ENCODE measurements at regions not wholly inside any gene's neighbourhood (a gene's known extent, or its start where the extent isn't known, plus 50 kb on each side); places are given as distances from the start of the nearest gene placed in this dataset.
"Not testable (repeated sequence)": the region's sequence is repeated elsewhere in the genome, so short reads cannot be mapped to it uniquely, and the experiment has no call there.

DNA sequence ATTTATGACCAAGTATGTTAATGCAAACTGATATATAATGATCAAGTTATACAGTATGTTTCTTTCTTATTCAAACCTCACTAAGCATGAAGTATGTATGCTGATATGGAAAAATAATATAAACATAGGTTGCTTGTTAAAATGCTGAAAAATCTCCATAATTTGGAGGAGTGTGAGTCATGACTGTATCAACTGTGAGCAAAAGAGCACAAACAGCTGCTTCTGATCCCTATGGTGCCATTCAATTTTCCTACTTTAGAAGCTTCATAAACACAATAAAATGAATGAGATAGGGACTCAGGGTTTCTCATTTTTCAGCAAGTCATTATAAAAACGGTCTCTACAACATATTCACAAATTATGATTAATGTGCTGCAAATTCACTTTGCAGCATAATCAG, 129.9 kb upstream of the TFPI start:
- no peak for DNase-seq (ENCODE audit: low read depth)

DNA sequence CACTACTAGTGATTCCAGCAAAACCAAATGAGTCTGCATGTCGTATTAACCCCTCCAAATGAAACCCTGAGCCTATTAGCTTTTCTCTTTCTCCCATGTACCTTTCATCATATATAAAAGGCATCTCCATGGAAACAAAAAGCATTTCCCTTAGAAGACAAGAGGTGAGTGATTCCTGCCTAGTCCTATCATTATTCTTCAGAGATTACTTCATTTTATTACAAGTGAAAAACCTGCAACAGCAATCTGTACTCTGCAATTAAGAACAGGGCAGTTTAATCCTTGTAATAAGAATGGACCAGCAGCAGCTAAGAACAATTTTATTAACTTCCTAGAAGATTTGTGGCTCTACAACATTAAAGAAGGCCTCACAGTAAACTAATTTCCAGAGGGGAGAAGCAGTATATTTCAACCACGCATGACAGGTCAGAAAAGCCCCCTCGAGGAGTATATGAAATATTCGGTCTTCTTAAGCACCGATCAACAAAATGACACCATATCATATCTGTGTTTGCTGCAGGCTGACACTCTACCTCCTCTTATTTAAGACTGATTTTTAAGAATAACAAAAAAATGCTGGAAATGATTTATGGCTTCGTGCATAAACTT, 132.3 kb upstream of the TFPI start:
- DNase-seq (ENCODE audit: low read depth) = no peak

DNA sequence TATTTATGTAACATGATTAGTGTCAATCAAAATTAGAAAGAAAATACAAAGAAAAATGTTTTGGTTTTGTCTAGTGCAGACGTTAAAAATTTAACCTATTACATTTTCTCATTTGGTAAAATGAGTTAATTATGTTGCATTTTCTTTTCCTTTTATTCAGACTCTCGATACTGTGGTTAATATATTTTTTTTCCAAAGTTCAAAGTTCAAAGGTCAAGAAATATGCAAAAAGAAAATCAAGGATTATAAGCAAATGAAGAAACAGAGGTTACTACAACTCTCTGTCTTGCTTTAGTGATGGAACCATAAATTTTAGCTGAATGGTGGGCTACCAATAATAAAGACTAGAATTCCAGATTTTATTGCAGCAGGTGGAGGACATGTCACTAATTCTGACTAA, 133.3 kb upstream of the TFPI start:
- no peak for DNase-seq (ENCODE audit: low read depth)

DNA sequence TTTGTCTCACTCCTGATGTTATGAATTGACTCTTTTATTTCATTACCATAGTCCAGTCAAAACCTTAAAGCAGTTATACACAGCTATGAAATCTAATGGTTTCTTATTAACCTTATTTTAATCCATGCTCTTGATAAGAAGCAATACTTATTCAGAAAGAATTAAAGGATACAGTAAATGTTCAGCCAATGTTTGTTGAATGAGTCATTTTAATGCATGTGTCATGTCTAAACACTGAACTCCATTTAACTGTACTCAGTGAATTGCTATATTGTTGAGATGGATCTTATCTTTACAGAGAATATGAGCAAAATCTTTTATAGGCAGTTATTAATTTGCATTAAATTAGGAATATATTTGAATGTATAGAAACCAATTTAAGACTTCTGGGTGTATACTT, 135.1 kb upstream of the TFPI start:
- DNase-seq (ENCODE audit: low read depth) = peak; percentile 73

DNA sequence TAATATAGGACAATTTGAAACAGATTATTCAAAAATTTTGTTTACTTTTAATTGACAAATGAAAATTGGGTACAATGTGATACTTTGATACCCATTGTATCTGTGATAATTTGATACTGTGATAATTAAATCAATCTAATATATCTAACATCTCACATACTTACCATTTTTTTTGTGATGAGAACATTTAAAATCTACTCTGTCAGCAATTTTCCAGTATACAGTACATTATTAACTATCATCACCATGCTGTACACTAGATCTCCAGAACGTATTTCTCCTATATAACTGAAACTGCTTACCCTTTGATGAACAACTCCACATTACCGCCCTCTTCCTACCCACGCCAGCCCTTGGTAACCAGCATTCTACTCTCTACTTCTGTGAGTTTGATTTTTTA, 139.7 kb upstream of the TFPI start:
- DNase-seq (ENCODE audit: low read depth) = no peak

DNA sequence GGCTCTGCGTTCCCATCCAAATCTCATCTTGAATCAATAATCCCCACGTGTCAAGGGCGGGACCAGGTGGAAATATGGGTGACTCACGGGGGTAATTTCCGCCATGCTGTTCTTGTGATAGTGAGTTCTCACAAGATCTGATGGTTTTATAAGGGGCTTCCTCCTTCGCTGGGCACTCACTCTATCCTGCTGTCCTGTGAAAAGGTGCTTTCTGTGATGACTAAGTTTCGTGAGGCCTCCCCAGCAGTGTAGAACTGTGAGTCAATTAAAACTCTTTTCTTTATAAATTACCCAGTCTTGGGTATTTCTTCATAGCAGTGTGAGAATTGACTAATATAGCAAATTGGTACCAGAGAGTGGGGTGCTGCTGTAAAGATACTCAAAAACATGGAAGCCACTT, 142.4 kb upstream of the TFPI start:
- not testable (repeated sequence) for DNase-seq (ENCODE audit: low read depth)

DNA sequence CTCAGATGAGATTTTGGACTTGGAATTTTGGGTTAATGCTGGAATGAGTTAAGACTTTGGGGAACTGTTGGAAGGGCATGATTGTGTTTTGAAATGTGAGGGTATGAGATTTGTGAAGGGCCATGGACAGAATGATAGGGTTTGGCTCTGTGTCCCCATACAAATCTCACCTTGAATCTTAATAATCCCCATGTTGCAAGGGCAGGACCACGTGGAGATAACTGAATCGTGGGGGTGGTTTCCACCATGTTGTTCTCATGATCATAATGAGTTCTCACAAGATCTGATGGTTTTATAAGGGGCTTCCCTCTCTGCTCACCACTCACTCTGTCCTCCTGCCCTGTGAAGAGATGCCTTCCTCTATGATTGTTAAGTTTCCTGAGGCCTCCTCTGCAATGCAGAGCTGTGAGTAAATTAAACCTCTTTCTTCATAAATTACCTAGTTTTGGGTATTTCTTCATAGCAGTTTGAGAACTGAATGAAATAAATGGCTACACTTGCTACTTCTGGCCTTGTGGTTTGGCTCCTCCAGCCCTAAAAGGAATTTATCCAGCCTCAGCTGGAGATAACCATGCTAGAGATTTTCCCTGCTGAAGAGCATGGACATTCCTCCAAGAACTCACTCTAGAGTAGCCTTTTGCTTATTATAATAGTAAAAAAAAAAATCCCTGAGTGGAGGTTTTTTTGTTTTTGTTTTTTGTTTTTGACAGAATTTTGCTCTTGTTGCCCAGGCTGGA, 144.3 kb upstream of the TFPI start:
- DNase-seq (ENCODE audit: low read depth) = no peak

DNA sequence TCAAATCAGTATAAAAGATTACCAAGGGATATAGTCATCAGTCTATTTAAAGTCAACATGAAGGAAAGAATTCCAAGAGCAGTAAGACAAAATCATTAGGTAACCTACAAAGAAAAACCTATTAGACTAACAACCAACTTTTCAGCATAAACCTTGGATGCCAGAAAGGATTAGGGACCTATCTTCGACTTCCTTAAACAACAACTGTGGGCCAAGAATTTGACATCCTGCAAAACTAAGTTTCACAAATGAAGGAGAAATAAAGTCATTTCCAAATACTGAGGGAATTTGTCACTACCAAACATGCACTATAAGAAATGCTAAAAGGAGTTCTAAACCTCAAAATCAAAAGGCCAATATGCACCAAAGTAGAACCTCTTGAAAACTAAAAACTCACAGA, 147.9 kb upstream of the TFPI start:
- DNase-seq (ENCODE audit: low read depth) = no peak

DNA sequence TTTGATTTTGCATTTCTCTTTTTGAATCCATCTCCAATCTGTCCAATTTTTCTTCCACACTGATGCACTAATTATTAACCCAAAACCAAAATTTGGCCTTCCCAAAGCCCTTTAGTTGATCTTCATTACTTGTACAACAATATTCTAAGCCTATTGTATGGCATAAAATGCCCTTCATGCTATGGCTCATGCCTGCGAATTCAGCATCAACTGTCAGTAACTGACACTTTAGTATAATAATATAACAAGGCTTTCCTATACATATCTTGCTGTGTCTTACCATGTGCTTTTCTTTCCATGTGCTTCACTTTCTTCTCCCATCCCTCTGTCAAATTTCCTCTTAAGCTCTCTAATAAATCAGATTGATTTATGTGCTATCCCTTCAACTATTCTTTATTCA, 154.0 kb upstream of the TFPI start:
- no peak for DNase-seq (ENCODE audit: low read depth)

DNA sequence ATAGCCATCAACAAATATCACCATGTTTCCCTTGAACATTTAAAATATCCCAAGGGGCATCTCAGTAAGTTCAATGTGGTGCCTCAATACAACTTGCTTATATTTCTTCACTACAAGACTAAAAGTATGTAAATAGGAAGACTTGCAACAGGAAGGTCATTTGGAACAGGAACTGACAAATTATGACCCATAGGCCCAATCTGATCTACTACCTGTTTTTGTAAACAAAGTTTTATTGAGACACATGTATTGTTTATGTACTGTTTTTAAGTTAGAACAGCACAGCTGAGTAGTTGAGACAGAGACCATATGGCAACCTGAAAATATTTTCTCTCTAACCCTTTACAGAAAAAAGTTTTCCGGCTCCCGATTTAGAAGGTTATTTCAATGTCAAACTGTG, 154.8 kb upstream of the TFPI start:
- DNase-seq (ENCODE audit: low read depth) = peak; percentile 54

DNA sequence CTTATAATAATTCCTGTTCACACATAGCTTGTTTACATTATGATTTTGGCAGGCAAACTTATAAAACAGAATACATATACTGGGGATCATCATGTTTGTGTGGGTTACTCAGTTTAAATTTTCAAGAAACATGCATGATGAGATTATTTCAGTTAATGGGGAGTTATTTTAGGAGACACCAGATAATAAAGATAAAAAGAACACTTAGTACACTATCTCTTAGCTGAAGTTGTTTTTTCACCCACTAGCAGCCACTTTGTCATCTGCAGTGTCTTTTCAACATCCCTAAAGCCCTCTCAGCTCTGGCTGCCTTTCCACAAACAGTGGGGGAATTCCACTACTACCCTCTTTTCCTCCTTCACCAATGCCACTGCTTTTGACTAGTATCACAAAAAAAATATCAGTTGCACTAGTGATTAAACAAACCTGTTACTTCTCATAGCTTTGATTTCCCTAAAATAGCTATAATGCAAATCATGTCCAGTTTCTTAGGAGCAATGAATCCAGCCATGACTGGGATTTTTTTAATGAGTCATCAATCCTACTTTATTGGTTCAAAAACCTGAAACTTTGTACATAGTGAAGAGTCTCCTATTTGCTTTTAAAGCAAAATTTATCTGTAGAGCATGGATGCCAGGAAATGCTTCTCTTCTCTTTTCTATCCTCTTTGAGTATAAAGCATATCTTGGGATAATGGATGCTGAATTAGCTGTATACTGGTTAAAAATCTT, 156.7 kb upstream of the TFPI start:
- DNase-seq (ENCODE audit: low read depth) = no peak

DNA sequence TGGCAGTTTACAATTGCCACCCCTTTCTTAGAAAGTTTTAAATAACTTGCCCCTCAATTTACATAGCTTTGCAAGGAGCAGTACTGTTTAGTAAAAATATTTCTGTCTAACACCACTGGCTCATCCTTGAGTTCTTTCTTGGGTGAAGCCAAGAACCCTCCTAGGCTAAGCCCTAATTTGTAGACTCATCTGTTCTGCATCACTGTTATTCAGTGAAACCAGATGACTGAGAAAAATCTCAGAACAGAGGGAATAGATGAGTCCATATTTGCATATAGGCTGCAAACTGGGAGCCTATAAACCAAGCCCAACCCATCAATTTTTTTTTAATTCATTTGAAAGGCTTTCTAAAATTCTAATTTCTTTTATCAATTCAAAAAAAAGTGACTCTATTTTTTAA, 161.4 kb upstream of the TFPI start:
- no peak for DNase-seq (ENCODE audit: low read depth)

DNA sequence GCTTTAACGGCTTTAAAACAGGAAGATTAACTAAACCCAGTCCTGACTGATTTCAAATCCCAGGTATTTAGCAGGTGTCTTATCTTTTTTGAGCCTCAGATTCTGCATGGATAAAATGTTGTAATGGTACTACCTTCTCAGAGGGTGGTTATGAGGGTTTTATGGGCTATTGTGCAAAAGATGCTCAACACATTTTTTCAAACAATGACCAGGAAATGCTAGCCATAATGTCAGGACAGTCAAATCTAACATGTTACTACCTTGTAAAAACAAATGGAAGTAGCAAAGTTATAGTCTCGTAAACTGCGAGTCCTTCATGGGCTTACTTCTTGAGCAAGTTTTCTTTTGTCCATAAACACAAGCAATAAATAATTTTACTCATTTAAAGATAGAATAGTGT, 162.1 kb upstream of the TFPI start:
- DNase-seq (ENCODE audit: low read depth) = no peak

DNA sequence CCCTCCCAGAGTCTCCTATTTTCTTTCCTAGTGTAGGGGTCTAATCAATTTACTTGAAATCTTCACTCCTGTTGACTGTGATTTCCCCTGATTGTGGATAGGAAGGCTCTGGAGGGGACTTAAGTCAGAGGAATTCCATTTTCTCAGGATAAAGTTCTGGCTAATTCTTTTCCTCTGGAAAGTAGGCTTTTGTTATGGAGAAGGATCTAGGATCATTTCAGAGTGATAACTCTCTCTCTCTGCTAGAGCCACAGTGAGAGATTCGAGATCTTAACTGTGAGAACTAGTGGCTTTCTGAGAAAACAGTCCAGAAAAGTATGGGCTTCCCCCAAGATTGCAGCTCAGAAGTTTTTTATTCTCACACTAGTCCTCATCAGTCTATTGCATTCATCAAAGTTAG, 163.9 kb upstream of the TFPI start:
- no peak for DNase-seq (ENCODE audit: low read depth)

DNA sequence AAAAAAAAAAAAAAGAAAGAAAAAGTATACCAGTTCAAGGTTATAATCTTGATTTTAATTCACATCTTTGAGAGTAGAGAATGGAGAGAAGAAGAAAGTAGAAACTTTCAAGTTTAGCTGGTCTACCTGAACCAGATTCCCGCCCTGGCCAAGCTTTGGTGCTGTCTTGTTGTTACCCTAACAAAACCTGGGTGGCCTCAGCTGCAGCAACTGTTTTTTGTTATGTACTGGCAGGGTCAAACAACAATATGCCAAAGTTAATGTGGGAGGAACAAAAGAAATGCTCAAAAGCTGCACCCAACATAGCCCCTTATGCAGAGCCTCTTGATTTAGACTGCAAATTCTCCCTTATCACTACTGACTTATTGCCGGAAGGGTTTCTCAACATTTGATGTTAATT, 165.3 kb upstream of the TFPI start:
- DNase-seq (ENCODE audit: low read depth) = no peak

DNA sequence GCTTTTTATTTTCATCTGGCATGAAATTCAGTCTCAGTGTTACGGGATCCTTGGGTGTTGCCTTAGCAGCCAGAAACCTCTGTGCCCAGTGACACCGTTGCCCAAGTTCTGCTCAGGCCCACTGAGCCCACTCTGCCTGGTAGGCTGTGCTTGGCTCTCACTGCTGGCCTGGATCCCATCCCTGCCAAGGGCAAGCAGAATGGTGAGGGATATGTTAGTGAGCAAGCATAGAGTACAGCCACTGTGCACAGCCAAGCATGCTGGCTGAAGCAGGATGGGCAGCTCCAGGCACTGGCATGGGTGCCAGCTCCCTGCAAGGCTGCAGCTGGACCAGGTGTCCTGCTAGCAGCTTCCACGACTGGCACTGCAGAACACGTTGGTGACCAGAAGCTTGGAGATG, 194.7 kb upstream of the TFPI start:
- DNase-seq (ENCODE audit: low read depth) = no peak

DNA sequence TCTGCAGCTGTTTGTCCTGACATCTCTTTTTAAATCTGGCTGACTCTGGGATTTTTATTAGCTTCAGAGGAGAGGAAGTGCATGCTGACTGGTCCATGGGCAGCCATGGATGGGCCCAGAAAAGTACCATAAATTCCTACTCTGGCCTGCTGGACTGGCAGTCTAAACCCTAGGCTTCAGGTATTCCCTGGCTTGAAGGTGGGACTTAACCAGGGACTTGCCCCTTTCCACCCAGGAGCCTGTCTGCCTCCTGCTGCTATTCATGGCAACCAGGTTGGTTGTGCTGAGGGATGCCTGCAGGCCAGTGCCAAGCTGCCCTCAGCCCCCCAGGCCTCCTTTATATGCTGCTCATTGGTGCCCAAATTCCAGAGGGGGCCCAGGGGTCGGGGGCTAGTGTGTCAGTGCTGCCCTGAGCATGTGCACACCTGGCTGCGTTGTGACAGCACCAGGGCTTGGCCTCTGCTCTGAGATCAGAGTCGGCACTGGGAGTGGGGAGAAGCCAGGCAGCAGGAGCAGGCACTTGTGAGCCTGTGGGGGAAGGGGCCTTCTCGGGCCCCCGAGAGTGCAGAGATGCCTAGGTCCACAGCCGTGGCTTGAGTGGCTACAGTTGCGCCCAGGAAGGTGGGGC, 195.7 kb upstream of the TFPI start:
- no peak for DNase-seq (ENCODE audit: low read depth)

DNA sequence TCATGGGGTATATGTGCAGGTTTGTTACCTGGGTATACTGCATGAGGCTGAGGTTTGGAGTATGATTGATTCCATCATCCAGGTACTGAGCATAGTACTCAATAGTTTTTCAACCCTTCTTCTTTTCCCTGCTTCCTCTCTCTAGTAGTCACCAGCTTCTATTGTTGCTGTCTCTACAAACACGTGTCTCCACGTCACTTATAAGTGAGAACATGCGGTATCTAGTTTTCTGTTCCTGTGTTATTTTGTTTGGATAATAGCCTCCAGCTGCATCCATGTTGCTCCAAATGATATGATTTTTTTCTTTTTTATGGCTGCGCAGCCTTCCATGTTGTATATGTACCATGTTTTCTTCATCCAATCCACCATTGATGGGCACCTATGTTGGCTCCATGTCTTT, 214.8 kb upstream of the TFPI start:
- DNase-seq (ENCODE audit: low read depth) = no peak

DNA sequence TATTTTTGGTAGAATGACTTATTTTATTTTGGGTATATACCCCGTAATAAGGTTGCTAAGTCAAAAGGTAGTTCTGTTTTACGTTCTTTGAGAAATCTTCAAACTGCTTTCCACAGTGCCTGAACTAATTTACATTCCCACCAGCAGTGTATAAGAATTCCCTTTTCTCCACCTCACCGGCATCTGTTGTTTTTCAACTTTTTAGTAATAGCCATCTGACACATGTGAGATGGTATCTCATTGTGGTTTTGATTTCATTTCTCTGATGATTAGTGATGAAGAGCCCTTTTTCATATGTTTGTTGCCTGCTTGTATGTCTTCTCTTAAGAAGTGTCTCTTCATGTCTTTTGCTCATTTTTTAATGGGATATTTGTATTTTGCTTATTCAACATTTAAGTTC, 215.2 kb upstream of the TFPI start:
- DNase-seq (ENCODE audit: low read depth) = peak; percentile 16

DNA sequence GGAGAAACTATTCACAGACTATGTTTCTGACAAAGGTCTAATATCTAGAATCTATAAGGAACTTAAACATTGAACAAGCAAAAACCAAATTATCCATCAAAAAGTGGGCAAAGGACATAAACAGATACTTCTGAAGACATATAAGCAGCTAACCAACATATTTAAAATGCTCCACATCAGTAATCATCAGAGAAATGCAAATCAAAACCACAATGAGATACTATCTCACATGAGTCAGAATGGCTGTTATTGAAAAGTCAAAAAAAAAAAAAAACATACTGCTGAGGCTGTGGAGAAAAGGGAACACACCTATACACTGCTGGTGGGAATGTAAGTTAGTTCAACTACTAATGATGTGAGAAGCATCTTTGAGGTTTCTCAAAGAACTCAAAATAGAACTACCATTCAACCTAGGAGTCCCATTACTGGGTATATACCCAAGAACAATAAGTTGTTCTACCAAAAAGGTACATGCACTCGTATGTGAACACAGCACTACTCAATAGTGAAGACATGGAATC, 220.4 kb upstream of the TFPI start:
- DNase-seq (ENCODE audit: low read depth) = peak; percentile 88

DNA sequence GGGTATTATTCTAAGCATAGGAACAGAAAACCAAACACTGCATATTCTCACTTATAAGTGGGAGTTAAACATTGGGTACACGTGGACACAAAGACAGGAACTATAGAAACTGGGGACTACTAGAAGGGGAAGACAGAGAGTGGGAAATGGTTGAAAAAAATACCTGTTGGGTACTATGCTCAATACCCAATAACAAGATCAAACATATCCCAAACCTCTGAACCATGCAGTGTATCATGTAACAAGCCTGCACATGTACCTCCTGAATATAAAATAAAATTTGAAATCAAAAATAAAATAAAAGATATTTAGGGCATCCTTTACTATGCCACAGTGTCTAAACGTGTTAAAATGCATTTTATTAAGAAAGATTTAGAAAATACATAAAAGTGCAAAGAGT, 221.0 kb upstream of the TFPI start:
- DNase-seq (ENCODE audit: low read depth) = peak; percentile 5

DNA sequence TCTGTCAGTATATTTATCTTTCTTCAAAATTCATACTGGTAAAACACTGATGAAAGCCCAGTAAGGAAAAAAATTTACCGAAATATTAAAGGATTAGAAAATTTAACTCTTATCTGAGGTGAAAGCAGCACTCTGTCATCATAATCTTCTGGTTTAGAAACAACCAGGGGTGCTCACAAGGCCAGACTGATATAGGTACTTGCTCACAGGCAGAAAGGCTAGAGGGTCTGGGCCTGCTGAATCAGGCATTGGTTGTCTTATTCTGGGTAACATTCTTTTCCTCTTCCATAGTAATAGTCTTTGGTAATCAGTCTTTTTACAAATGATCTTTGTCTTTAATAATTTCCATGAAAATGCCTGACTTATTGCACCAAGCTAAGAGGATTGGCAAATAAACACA, 221.4 kb upstream of the TFPI start:
- peak; percentile 36 for DNase-seq (ENCODE audit: low read depth)

DNA sequence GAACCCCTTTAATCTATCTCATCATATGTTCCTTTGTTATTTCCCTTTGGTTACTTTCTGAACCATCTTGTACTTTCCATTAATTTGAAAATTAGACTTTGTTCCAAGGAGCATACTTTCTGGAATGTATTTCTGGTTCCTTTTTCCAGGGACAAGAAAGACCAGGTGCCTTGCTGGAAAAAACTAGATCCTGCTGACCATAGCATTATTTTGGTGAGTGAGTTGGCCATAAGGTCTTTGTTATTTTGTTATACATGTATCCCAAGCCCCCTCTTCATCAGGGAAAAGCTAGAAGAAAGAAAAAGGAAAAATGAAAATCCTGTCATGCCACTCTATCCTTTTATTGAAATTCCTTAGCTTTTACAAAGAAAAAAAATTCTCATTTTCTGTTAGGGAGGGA, 228.1 kb upstream of the TFPI start:
- DNase-seq (ENCODE audit: low read depth) = no peak

All from ELR (cell line).